ENCODE measurements at regions not wholly inside any gene's neighbourhood (a gene's known extent, or its start where the extent isn't known, plus 50 kb on each side); places are given as distances from the start of the nearest gene placed in this dataset.

- H3K9me3 ChIP-seq (ENCODE audit: control insufficient read depth in 2 of 2, low read length in 2 of 2): no peaks in the 10 kb centered on the region
- H3K4me3 ChIP-seq (ENCODE audit: low read length in 2 of 2): no peak overlapping the region
- no peak overlapping the region for H3K27ac ChIP-seq (ENCODE audit: low read depth in 2 of 2, low read length in 2 of 2)
- no peaks in the 10 kb centered on the region for H3K27me3 ChIP-seq (ENCODE audit: control insufficient read depth in 2 of 2, insufficient read depth in 2 of 2, low read length in 2 of 2)
- H3K9ac ChIP-seq (ENCODE audit: low read depth in 1 of 2, low read length in 2 of 2): no peak overlapping the region
- no peaks in the 10 kb centered on the region for H3K36me3 ChIP-seq (ENCODE audit: control insufficient read depth in 2 of 2, insufficient read depth in 2 of 2, low read length in 2 of 2)
- H3K4me1 ChIP-seq (ENCODE audit: control insufficient read depth in 2 of 2, insufficient read depth in 2 of 2, low read length in 2 of 2): no peaks in the 10 kb centered on the region
Measured at GRCh38 chr1:228917342-228917741, 182.1 kb downstream of the RHOU start.

GRCh38 chr1:228917755-228918154 is 182.5 kb downstream of the RHOU start:
- Histone ChIP-seq H3K9ac (ENCODE audit: low read depth in 1 of 2, low read length in 2 of 2) (no peak overlapping the region), H3K36me3 (ENCODE audit: control insufficient read depth in 2 of 2, insufficient read depth in 2 of 2, low read length in 2 of 2) (no peaks in the 10 kb centered on the region), H3K4me1 (ENCODE audit: control insufficient read depth in 2 of 2, insufficient read depth in 2 of 2, low read length in 2 of 2) (no peaks in the 10 kb centered on the region), H3K9me3 (ENCODE audit: control insufficient read depth in 2 of 2, low read length in 2 of 2) (no peaks in the 10 kb centered on the region), H3K27me3 (ENCODE audit: control insufficient read depth in 2 of 2, insufficient read depth in 2 of 2, low read length in 2 of 2) (no peaks in the 10 kb centered on the region), H3K27ac (ENCODE audit: low read depth in 2 of 2, low read length in 2 of 2) (no peak overlapping the region), H3K4me3 (ENCODE audit: low read length in 2 of 2) (no peak overlapping the region)

DNA sequence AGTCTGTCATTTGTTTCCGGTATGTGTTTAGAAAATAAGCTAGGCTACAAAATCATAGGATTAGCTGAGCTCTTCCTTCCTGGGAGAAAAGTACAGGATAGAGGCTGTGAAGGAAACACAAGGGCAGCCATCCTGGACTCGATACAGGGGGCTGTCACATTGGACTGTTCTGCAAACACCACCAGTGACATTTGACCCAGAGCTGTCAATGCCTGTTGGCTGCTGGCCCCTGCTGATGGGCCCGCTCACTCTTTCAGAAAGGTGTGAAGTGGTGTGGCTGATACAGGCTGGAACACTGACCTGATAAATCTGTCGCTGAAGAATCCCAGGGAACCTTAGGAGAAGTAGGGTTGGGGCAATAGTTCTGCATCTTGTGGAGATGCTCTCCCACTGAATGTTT is 183.1 kb downstream of the RHOU start:
- no peaks in the 10 kb centered on the region for H3K27me3 ChIP-seq (ENCODE audit: control insufficient read depth in 2 of 2, insufficient read depth in 2 of 2, low read length in 2 of 2)
- no peak overlapping the region for H3K27ac ChIP-seq (ENCODE audit: low read depth in 2 of 2, low read length in 2 of 2)
- no peaks in the 10 kb centered on the region for H3K9me3 ChIP-seq (ENCODE audit: control insufficient read depth in 2 of 2, low read length in 2 of 2)
- no peak overlapping the region for H3K9ac ChIP-seq (ENCODE audit: low read depth in 1 of 2, low read length in 2 of 2)
- H3K4me1 ChIP-seq (ENCODE audit: control insufficient read depth in 2 of 2, insufficient read depth in 2 of 2, low read length in 2 of 2): no peaks in the 10 kb centered on the region
- H3K36me3 ChIP-seq (ENCODE audit: control insufficient read depth in 2 of 2, insufficient read depth in 2 of 2, low read length in 2 of 2): no peaks in the 10 kb centered on the region
- H3K4me3 ChIP-seq (ENCODE audit: low read length in 2 of 2): no peak overlapping the region

- H3K36me3 ChIP-seq (ENCODE audit: control insufficient read depth in 2 of 2, insufficient read depth in 2 of 2, low read length in 2 of 2): no peaks in the 10 kb centered on the region
- H3K4me1 ChIP-seq (ENCODE audit: control insufficient read depth in 2 of 2, insufficient read depth in 2 of 2, low read length in 2 of 2): no peaks in the 10 kb centered on the region
- no peak overlapping the region for H3K9ac ChIP-seq (ENCODE audit: low read depth in 1 of 2, low read length in 2 of 2)
- no peaks in the 10 kb centered on the region for H3K9me3 ChIP-seq (ENCODE audit: control insufficient read depth in 2 of 2, low read length in 2 of 2)
- no peak overlapping the region for H3K4me3 ChIP-seq (ENCODE audit: low read length in 2 of 2)
- H3K27ac ChIP-seq (ENCODE audit: low read depth in 2 of 2, low read length in 2 of 2): no peak overlapping the region
- H3K27me3 ChIP-seq (ENCODE audit: control insufficient read depth in 2 of 2, insufficient read depth in 2 of 2, low read length in 2 of 2): no peaks in the 10 kb centered on the region
Measured at GRCh38 chr1:228919914-228920313, 184.6 kb downstream of the RHOU start.

DNA sequence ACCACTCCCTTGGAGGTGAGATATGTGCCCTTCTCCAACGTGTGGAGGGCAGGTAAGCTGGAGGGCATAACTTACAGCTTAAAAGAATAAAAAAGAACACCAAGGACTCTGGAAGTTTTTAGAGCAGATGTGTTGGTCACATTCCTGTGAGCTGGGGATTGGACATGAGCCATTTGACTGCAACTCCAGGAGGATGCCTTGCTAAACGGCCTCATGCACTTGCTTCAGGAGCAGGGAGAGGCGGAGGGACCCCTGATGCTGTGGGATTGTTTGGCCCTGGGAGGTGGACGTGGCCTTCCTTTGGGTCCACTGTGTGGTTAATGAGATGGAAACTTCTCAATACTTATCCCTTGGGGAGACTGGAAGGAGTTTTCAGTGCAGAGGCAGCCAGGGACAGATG is 185.6 kb downstream of the RHOU start:
- H3K9me3 ChIP-seq (ENCODE audit: control insufficient read depth in 2 of 2, low read length in 2 of 2): no peaks in the 10 kb centered on the region
- no peak overlapping the region for H3K27ac ChIP-seq (ENCODE audit: low read depth in 2 of 2, low read length in 2 of 2)
- H3K4me3 ChIP-seq (ENCODE audit: low read length in 2 of 2): no peak overlapping the region
- H3K27me3 ChIP-seq (ENCODE audit: control insufficient read depth in 2 of 2, insufficient read depth in 2 of 2, low read length in 2 of 2): no peaks in the 10 kb centered on the region
- H3K4me1 ChIP-seq (ENCODE audit: control insufficient read depth in 2 of 2, insufficient read depth in 2 of 2, low read length in 2 of 2): no peaks in the 10 kb centered on the region
- no peak overlapping the region for H3K9ac ChIP-seq (ENCODE audit: low read depth in 1 of 2, low read length in 2 of 2)
- H3K36me3 ChIP-seq (ENCODE audit: control insufficient read depth in 2 of 2, insufficient read depth in 2 of 2, low read length in 2 of 2): no peaks in the 10 kb centered on the region

GRCh38 chr1:228921481-228921880 is 186.2 kb downstream of the RHOU start:
- Histone ChIP-seq H3K9ac (ENCODE audit: low read depth in 1 of 2, low read length in 2 of 2) (no peak overlapping the region), H3K9me3 (ENCODE audit: control insufficient read depth in 2 of 2, low read length in 2 of 2) (no peaks in the 10 kb centered on the region), H3K4me1 (ENCODE audit: control insufficient read depth in 2 of 2, insufficient read depth in 2 of 2, low read length in 2 of 2) (no peaks in the 10 kb centered on the region), H3K36me3 (ENCODE audit: control insufficient read depth in 2 of 2, insufficient read depth in 2 of 2, low read length in 2 of 2) (no peaks in the 10 kb centered on the region), H3K4me3 (ENCODE audit: low read length in 2 of 2) (no peak overlapping the region), H3K27ac (ENCODE audit: low read depth in 2 of 2, low read length in 2 of 2) (no peak overlapping the region), H3K27me3 (ENCODE audit: control insufficient read depth in 2 of 2, insufficient read depth in 2 of 2, low read length in 2 of 2) (no peaks in the 10 kb centered on the region)

DNA sequence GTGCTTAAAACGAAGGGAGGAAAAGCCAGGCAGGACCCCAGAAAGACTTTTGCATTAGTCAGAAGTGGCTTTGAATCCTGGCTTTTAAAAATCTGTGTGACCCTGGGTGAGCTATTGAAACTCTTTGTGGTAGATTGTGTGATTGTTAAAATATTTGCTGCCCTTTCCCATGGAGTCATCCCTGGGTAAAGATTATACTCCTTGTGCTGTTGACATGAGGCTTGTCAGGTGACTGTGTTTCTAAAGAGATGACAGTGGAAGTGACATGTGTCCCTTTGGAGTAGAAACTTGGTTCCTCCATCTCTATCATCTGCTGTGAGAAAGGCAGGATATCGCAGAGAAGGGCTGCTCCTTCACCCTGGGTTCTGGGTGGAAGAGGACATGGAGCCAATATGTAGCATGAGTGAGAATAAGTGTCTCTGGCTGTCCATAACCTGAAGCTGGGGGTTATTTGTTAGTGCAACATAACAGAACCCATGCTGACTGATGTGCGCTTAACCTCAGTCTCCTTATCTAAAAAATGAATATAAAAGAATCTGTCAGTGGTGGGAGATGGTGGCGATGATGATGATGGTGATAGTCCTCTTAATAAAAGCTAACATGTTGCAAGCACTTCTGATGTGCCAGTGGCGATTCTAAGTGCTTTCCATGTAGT is 187.6 kb downstream of the RHOU start:
- Histone ChIP-seq H3K27ac (ENCODE audit: low read depth in 2 of 2, low read length in 2 of 2) (no peak overlapping the region), H3K9ac (ENCODE audit: low read depth in 1 of 2, low read length in 2 of 2) (no peak overlapping the region), H3K4me1 (ENCODE audit: control insufficient read depth in 2 of 2, insufficient read depth in 2 of 2, low read length in 2 of 2) (no peaks in the 10 kb centered on the region), H3K4me3 (ENCODE audit: low read length in 2 of 2) (no peak overlapping the region), H3K36me3 (ENCODE audit: control insufficient read depth in 2 of 2, insufficient read depth in 2 of 2, low read length in 2 of 2) (no peaks in the 10 kb centered on the region), H3K9me3 (ENCODE audit: control insufficient read depth in 2 of 2, low read length in 2 of 2) (no peaks in the 10 kb centered on the region), H3K27me3 (ENCODE audit: control insufficient read depth in 2 of 2, insufficient read depth in 2 of 2, low read length in 2 of 2) (no peaks in the 10 kb centered on the region)

- no peaks in the 10 kb centered on the region for H3K9me3 ChIP-seq (ENCODE audit: control insufficient read depth in 2 of 2, low read length in 2 of 2)
- no peaks in the 10 kb centered on the region for H3K27me3 ChIP-seq (ENCODE audit: control insufficient read depth in 2 of 2, insufficient read depth in 2 of 2, low read length in 2 of 2)
- no peak overlapping the region for H3K27ac ChIP-seq (ENCODE audit: low read depth in 2 of 2, low read length in 2 of 2)
- H3K36me3 ChIP-seq (ENCODE audit: control insufficient read depth in 2 of 2, insufficient read depth in 2 of 2, low read length in 2 of 2): no peaks in the 10 kb centered on the region
- H3K4me3 ChIP-seq (ENCODE audit: low read length in 2 of 2): no peak overlapping the region
- no peaks in the 10 kb centered on the region for H3K4me1 ChIP-seq (ENCODE audit: control insufficient read depth in 2 of 2, insufficient read depth in 2 of 2, low read length in 2 of 2)
- H3K9ac ChIP-seq (ENCODE audit: low read depth in 1 of 2, low read length in 2 of 2): no peak overlapping the region
Measured at GRCh38 chr1:228923973-228924686, 188.9 kb downstream of the RHOU start.

GRCh38 chr1:228925691-228926090 is 190.4 kb downstream of the RHOU start:
- no peak overlapping the region for H3K27ac ChIP-seq (ENCODE audit: low read depth in 2 of 2, low read length in 2 of 2)
- no peak overlapping the region for H3K9ac ChIP-seq (ENCODE audit: low read depth in 1 of 2, low read length in 2 of 2)
- no peak overlapping the region for H3K4me3 ChIP-seq (ENCODE audit: low read length in 2 of 2)
- H3K9me3 ChIP-seq (ENCODE audit: control insufficient read depth in 2 of 2, low read length in 2 of 2): no peaks in the 10 kb centered on the region
- peaks cover 0 to 7% of the 10 kb centered on the region in 2 donors for H3K4me1 ChIP-seq (ENCODE audit: control insufficient read depth in 2 of 2, insufficient read depth in 2 of 2, low read length in 2 of 2)
- no peaks in the 10 kb centered on the region for H3K27me3 ChIP-seq (ENCODE audit: control insufficient read depth in 2 of 2, insufficient read depth in 2 of 2, low read length in 2 of 2)
- H3K36me3 ChIP-seq (ENCODE audit: control insufficient read depth in 2 of 2, insufficient read depth in 2 of 2, low read length in 2 of 2): no peaks in the 10 kb centered on the region

- H3K27ac ChIP-seq (ENCODE audit: low read depth in 2 of 2, low read length in 2 of 2): no peak overlapping the region
- H3K36me3 ChIP-seq (ENCODE audit: control insufficient read depth in 2 of 2, insufficient read depth in 2 of 2, low read length in 2 of 2): no peaks in the 10 kb centered on the region
- H3K27me3 ChIP-seq (ENCODE audit: control insufficient read depth in 2 of 2, insufficient read depth in 2 of 2, low read length in 2 of 2): no peaks in the 10 kb centered on the region
- no peak overlapping the region for H3K9ac ChIP-seq (ENCODE audit: low read depth in 1 of 2, low read length in 2 of 2)
- no peak overlapping the region for H3K4me3 ChIP-seq (ENCODE audit: low read length in 2 of 2)
- peaks cover 5 to 13% of the 10 kb centered on the region in 2 donors for H3K4me1 ChIP-seq (ENCODE audit: control insufficient read depth in 2 of 2, insufficient read depth in 2 of 2, low read length in 2 of 2)
- no peaks in the 10 kb centered on the region for H3K9me3 ChIP-seq (ENCODE audit: control insufficient read depth in 2 of 2, low read length in 2 of 2)
Measured at GRCh38 chr1:228927421-228927820, 192.1 kb downstream of the RHOU start.
